ENCODE measurements at regions not wholly inside any gene's neighbourhood (a gene's known extent, or its start where the extent isn't known, plus 50 kb on each side); places are given as distances from the start of the nearest gene placed in this dataset.
"Not testable (repeated sequence)": the region's sequence is repeated elsewhere in the genome, so short reads cannot be mapped to it uniquely, and the experiment has no call there.

DNA sequence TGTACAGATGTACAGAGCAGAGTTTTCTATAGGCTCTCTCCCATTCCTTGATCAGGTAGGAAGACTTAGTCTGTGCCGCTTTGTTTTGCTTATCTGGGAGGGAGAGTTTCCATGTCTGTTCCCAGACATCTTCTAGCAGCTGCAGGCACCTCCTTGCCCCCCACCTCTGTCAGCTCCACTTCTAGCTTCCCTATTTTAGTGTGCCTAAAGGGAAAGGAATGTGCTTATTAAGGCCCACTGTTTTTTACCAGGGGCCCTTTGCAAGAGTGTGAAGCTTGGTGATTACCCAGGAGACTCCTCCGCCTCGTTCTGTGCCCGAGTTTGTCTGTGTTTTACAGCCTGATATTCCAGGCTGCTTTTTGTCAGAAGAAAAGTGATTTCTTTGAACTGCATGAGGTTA is 1984.4 kb downstream of the OLFM4 start:
- Histone ChIP-seq H3K4me1 (no peaks in the 10 kb centered on the region), H3K4me3 (no peak overlapping the region), H3K36me3 (no peaks in the 10 kb centered on the region), H3K9me3 (no peaks in the 10 kb centered on the region), H3K27ac (no peak overlapping the region), H3K27me3 (no peaks in the 10 kb centered on the region)
- WGBS, 2 donors, result 26 to 34% methylated on average over 4 of the region's 4 CpGs
- TF ChIP-seq POLR2A (IDR thresholded peaks at IDR 0.05), result no peak
- DNase-seq (ENCODE audit: low spot score in 2 of 2), result no peak

DNA sequence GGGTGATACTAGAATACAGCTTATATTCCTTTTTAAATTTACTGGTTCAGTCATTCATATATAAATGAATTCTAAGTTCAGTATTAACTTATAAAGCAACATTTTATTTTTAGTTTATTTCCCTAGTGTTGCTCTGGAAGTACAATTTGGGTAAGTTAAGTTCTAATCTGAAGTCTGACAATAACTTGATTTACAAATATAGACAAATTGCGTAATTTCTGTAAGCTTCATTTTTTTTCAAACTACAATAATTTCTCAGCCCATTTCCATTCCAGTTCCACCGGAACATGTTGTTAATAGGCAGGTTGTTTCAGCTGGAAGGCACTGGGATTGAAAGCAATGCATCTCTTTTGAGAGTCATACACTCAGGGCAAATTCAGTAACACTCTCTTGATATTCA is 2000.7 kb downstream of the OLFM4 start:
- TF ChIP-seq, protein P1, sequence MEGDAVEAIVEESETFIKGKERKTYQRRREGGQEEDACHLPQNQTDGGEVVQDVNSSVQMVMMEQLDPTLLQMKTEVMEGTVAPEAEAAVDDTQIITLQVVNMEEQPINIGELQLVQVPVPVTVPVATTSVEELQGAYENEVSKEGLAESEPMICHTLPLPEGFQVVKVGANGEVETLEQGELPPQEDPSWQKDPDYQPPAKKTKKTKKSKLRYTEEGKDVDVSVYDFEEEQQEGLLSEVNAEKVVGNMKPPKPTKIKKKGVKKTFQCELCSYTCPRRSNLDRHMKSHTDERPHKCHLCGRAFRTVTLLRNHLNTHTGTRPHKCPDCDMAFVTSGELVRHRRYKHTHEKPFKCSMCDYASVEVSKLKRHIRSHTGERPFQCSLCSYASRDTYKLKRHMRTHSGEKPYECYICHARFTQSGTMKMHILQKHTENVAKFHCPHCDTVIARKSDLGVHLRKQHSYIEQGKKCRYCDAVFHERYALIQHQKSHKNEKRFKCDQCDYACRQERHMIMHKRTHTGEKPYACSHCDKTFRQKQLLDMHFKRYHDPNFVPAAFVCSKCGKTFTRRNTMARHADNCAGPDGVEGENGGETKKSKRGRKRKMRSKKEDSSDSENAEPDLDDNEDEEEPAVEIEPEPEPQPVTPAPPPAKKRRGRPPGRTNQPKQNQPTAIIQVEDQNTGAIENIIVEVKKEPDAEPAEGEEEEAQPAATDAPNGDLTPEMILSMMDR (IDR thresholded peaks at IDR 0.05), result no peak
- TF ChIP-seq EP300 (IDR thresholded peaks at IDR 0.05) (no peak), POLR2A (IDR thresholded peaks at IDR 0.05) (no peak)
- no peaks in the 10 kb centered on the region for H3K27me3 ChIP-seq
- 87 to 93% methylated on average over 2 of the region's 2 CpGs for WGBS, 2 donors
- H3K36me3 ChIP-seq, result no peaks in the 10 kb centered on the region
- peaks cover 0 to 3% (median 1%) of the 10 kb centered on the region in 4 donors for H3K9me3 ChIP-seq
- H3K4me3 ChIP-seq, result no peak overlapping the region
- no peak overlapping the region for H3K27ac ChIP-seq
- H3K4me1 ChIP-seq, result no peaks in the 10 kb centered on the region
- DNase-seq (ENCODE audit: low spot score in 2 of 2), result no peak

DNA sequence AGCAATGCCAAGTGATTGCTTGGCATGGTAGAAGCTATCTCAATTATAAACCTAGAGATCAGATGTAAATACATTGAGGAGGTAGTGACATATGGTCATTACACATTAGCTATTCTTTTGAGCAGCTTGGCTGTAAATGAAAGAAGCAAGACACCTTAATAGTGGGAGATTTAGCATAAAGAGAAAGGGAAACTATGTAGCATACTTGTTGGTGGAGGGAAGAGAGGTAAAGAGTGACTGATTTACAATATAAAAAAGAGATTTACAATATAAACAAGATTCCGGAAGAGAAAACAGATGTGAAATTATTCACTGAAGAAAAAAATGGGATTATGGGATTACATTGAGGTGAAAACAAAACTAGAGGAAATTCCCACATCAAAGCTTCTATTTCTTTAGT is 2009.6 kb downstream of the OLFM4 start:
- Histone ChIP-seq H3K27ac (no peak overlapping the region), H3K9me3 (no peaks in the 10 kb centered on the region), H3K4me3 (no peak overlapping the region), H3K27me3 (no peaks in the 10 kb centered on the region), H3K4me1 (no peaks in the 10 kb centered on the region), H3K36me3 (no peaks in the 10 kb centered on the region)
- TF ChIP-seq, protein P1 (IDR thresholded peaks at IDR 0.05), result no peak
- TF ChIP-seq EP300 (IDR thresholded peaks at IDR 0.05) (no peak), POLR2A (IDR thresholded peaks at IDR 0.05) (no peak)
- no peak for DNase-seq (ENCODE audit: low spot score in 2 of 2)
- 67 to 69% methylated on average over 1 of the region's 1 CpG for WGBS, 2 donors

DNA sequence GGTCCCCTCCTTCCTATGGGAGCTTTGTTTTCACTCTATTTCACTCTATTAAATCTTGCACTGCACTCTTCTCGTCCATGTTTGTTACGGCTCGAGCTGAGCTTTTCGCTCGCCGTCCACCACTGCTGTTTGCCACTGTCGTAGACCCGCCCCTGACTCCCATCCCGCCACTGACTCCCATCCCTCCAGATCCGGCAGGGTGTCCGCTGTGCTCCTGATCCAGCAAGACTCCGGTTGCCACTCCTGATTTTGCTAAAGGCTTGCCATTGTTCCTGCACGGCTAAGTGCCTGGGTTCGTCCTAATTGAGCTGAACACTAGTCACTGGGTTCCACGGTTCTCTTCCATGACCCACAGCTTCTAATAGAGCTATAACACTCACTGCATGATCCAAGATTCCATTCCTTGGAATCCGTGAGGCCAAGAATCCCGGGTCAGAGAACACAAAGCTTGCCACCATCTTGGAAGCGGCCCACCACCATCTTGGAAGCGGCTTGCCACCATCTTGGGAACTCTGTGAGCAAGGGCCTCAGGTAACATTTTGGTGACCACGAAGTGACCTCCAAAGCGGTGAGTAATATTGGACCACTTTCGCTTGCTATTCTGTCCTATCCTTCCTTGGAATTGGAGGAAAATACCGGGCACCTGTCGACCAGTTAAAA is 2025.4 kb downstream of the OLFM4 start:
- not testable (repeated sequence) for H3K9me3 ChIP-seq; H3K4me3 ChIP-seq; DNase-seq (ENCODE audit: low spot score in 2 of 2); H3K36me3 ChIP-seq; H3K4me1 ChIP-seq; H3K27me3 ChIP-seq; H3K27ac ChIP-seq
- 93 to 94% methylated on average over 24 of the region's 24 CpGs for WGBS, 2 donors

DNA sequence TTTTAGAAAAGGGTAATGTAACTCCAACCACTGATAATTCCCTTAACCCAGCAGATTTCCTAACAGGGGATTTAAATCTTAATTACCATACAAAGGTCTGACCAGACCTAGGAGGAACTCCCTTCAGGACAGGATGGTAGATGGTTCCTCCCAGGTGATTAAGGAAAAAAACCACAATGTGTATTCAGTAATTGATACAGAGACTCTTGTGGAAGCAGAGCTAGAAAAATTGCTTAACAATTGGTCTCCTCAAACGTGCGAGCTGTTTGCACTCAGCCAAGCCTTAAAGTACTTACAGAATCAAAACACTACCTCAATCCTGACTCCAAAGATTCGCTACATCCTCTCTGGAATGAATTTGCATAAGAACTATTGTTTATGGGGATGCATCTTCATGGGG is 2027.1 kb downstream of the OLFM4 start:
- H3K27ac ChIP-seq; DNase-seq (ENCODE audit: low spot score in 2 of 2); H3K36me3 ChIP-seq; H3K9me3 ChIP-seq; H3K4me1 ChIP-seq; H3K4me3 ChIP-seq; H3K27me3 ChIP-seq: not testable (repeated sequence)
- 82 to 85% methylated on average over 3 of the region's 3 CpGs for WGBS, 2 donors

DNA sequence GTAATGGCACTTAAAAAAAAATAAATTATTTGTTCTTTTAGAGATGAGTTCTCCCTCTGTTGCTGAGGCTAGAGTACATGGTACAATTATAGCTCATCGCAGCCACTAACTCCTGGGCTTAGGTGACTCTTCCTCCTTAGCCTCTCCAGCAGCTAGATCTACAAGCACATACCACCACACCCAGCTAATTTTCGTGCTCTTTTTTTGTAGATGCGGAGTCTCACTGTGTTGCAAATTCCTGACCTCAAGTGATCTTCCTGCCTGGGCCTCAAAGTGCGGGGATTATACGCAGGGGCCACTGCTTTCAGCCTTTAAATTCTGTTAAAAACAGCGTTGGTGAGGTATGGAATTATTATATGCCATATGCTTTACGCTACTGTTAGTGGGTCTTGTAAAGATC is 2034.0 kb downstream of the OLFM4 start:
- Histone ChIP-seq H3K36me3 (no peaks in the 10 kb centered on the region), H3K27ac (no peak overlapping the region), H3K4me3 (no peak overlapping the region), H3K9me3 (no peaks in the 10 kb centered on the region), H3K4me1 (no peaks in the 10 kb centered on the region), H3K27me3 (no peaks in the 10 kb centered on the region)
- DNase-seq (ENCODE audit: low spot score in 2 of 2), result no peak
- TF ChIP-seq POLR2A (IDR thresholded peaks at IDR 0.05) (no peak), EP300 (IDR thresholded peaks at IDR 0.05) (no peak)
- TF ChIP-seq, protein P1 (IDR thresholded peaks at IDR 0.05), result no peak
- WGBS, 2 donors, result 89 to 90% methylated on average over 7 of the region's 7 CpGs

DNA sequence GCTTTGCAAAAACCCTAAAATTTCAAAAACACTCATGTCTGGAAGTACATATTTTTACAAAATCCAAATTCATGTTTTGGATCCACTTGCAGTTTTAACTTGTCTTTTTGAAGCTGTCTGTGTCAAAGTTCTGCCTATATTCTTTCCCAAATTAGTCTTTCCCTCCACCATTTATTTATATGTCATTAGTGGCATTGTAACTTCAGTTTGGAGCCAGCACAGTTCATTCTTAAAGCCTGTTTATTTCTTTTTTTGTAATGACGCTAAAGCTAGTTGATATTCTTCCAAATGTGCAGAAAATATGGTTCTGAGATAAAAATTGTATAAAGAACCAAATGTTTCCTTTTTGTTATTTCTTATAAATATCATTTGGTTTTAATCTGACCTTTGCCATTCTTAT is 2039.3 kb downstream of the OLFM4 start:
- no peak overlapping the region for H3K27ac ChIP-seq
- H3K36me3 ChIP-seq, result no peaks in the 10 kb centered on the region
- TF ChIP-seq, protein P1 (IDR thresholded peaks at IDR 0.05), result no peak
- TF ChIP-seq POLR2A (IDR thresholded peaks at IDR 0.05) (no peak), EP300 (IDR thresholded peaks at IDR 0.05) (no peak)
- H3K9me3 ChIP-seq, result no peaks in the 10 kb centered on the region
- H3K27me3 ChIP-seq, result no peaks in the 10 kb centered on the region
- WGBS, 2 donors, result 69 to 71% methylated on average over 1 of the region's 1 CpG
- DNase-seq (ENCODE audit: low spot score in 2 of 2), result no peak
- H3K4me3 ChIP-seq, result no peak overlapping the region
- no peaks in the 10 kb centered on the region for H3K4me1 ChIP-seq

All from tibial nerve (tissue), 4 donors.